ENCODE measurements at regions not wholly inside any gene's neighbourhood (a gene's known extent, or its start where the extent isn't known, plus 50 kb on each side); places are given as distances from the start of the nearest gene placed in this dataset.

DNA sequence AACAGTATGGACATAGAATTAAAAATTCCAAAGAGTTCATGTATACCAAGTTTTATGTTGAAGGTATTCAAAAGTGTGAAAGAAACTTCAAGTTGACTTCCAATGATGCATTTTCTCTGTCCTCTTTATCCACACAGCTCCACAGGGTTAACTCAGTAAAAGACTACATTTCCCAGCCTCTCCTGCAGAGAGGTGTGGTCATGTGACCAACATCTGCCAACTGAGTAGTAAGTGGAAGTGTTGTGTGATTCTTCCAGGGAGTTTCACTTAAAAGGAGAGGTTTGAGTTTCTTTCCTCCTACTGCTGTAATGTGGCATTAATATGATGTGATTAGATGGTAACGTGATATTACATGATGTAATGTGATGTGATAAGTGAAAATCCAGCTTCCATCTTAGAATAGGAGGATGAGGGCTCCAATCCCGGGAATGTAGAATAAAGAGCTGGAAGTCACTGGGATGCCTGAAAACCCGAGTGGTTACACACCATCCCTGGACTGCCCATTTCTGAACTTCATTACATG lies 280.6 kb downstream of the ARRDC4 start:
- no peak for DNase-seq (ENCODE audit: extremely low read depth, low read depth)

DNA sequence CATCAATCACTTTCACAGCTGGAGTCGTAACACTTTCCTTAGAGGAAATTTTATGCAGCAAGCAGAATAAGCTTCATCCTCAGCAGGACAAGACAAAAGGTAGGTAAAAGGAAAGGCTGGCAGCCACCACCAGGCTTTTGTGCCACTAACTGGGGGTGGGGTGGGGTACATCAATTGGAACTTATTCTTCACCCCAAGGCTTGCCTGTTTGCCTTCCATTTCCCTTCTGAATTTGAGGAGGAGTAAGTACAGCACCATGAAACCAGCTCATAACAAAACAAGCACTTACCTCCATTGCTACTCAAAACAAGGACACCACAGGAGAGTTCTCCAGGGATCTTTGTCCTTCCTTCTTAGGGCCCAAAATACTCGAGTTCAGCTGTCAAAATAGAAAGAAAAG lies 296.8 kb downstream of the ARRDC4 start:
- no peak for DNase-seq (ENCODE audit: extremely low read depth, low read depth)

DNA sequence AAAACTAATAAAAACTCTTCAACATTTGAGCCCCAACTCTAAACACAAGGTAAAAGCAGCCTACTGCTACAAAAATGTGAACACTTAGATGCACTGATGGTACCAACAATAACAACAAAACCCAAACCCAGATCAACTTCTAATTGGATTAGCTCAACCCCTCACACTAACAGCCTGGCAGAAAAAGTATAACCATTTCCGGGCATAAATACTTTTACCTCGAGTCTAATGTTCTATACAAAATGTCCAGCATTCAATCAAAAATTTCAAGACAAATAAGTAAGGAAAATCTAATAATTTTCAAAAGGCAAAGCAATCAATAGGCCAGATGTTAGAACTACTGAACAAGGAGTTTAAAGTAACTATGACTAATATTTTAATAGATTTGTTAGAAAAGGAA lies 303.3 kb downstream of the ARRDC4 start:
- no peak for DNase-seq (ENCODE audit: extremely low read depth, low read depth)

DNA sequence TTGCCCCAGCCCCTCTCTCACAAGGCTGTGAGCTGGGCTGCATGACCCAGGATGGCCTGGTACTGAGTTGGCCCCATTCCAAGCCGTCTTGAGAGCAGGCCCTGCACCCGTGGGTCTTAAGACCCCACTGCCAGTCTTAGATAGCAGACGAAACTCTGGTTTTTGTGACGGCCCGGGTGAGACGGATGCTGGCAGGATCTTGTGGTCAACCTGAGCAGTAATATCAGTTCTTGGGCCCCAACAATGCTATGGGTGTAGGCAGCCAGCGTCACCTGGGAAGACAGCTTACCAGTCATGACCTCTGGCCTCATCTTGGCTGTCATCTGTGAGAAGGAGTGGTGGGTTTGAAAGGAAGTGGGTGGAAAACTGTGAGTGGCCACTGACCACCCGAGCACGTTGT lies 305.8 kb downstream of the ARRDC4 start:
- no peak for DNase-seq (ENCODE audit: extremely low read depth, low read depth)

DNA sequence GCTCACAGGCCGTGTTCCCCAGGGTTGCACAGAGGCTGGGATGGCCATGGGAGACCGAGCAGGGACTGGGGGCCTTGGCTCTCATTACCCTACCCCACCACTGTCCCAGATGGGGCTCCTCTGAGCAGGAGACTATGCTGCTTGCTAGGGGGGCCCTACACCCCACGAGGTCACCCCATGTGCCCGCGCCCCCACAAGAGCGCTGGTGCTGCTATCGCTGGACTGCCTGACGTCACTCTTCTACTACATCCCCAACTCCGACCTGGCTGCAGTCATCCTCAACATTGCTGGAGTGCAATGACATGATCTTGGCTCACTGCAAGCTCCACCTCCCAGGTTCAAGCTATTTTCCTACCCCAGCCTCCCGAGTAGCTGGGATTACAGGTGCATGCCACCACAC lies 307.7 kb downstream of the ARRDC4 start:
- DNase-seq (ENCODE audit: extremely low read depth, low read depth): no peak

DNA sequence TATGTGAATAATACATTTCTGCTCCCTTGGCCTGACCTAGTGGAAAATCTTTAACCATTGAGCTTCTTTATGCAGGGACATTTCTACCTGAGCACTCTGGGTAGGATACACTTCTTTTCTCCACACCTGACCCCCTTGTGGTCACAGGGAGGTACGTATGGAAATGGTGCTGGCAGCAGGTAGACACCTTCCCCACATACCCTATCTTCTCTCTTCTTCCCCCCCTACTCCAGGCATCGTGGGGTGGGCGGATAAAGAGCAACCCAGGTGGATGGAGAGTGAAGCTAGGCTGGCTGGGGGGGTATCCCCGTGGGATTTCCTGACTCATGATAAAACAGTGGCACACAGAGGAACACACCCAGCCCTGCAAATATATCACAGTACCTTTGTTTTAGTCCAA lies 312.1 kb downstream of the ARRDC4 start:
- no peak for DNase-seq (ENCODE audit: extremely low read depth, low read depth)

DNA sequence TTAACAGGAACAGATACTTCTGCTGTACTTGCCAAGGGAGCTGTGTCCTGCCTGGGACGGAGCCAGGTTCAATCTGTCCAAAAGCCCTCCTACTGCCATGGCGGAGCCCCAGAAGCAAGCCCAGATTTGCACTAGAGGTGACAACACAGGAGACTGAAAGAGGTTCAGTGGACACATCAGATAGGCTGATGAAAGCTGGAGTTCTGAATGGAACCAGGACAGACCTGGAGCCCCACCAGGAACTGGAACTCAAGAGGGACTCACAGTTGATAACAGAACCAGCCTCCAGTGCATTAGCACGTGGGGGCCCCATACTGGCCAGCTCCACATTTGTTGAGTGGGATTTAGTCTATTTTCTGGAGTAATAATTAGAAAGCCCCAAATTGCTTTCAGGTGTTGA lies 315.5 kb downstream of the ARRDC4 start:
- no peak for DNase-seq (ENCODE audit: extremely low read depth, low read depth)

DNA sequence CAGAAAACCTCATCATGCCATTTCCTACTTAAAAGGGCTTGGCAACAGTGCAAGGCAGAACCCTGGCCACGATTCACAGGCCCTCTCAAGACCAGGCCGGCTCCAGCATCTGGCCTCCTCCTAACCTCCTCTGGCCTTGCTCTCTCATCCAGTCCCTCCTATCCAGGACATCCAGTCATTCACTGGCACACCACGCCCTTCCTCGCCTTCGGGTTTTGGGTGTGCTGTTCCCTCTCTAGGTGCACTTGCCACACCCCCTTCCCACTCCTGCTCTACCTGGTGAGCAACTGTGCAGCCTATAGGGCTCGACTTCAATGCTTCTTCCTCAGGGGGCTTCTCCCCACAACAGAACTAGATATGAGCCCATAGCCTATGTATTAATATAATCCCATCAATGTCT lies 317.1 kb downstream of the ARRDC4 start:
- DNase-seq (ENCODE audit: extremely low read depth, low read depth): no peak

DNA sequence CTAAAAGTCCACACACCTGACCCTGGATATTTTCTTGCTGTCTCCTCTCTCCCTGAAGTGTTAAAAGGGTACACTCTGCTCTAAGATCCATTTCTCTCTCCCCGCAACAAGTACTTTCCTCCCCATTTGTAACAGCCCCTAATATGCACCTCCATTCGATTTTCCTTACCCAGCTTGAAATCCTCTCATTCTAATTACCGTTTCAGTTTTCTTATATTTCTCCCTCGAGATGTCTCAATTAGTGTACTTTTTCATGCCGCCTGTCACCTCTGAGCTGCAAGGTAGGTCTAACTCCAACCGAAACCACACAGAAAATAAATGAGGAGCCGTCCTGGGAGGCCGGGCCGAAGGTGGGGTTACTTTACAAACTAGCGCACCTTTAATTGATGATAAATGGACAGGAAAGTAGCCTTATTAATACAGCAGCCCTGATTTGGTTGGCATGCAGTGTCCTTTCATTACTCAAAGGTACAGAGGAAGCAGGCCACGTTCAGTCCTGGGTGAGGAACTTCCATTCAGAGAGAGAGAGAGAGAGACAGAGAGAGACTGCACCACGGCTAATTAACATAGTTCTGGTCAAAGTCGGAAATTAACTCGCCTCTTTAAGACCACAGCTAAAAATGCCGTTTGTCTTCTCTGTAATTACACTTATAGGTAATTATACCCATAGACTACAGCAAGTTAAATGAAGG lies 319.9 kb downstream of the ARRDC4 start:
- DNase-seq (ENCODE audit: extremely low read depth, low read depth): no peak

DNA sequence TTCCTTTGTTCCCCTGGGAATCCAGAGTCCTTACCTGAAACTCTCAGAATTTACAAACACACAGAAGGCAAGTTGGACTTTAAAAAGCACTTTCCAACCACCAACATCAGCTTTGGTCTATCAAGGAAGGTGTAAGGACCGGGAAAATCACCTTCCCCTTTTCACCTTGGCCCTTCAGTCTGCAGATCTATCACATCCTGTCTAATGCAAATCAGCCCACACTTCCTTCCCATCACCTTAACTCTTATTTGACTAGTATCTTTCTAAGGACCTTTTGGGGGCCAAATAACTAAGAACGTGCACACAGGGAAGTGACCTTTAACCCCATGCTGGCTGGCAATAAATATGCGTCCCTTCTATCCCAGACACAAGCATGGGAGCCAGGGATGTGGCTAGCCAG lies 320.6 kb downstream of the ARRDC4 start:
- DNase-seq (ENCODE audit: extremely low read depth, low read depth): no peak

DNA sequence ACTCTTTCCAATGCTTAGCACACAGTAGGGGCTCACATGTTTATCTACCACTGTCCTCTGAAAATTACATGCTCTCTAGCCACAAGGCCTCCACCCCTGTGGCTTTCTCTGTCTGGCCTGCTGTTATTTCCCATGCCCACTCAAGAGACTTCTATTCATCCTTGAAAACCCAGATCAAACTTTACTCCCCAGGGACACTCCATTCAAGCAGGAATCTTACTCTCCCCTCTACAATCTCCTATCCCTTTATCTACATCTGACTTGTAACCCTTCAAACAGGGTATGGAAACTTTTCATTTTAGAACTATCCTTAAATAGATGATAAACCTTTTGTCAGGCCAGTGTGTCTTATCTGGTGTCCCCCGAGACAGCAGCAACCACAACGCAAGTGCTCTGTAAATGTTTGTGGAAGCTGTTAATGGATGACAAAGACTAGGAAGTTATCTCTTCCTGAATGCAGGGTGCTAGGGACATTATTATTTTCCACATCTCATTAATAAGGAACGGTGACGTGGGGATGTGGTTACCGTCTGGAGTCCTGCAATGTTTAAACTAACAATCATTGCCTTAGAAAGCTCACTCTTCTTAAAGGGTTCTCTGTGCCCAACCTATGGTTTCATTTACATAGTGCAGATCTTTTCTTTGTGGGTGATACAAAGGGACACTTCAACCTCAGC lies 322.3 kb downstream of the ARRDC4 start:
- no peak for DNase-seq (ENCODE audit: extremely low read depth, low read depth)

DNA sequence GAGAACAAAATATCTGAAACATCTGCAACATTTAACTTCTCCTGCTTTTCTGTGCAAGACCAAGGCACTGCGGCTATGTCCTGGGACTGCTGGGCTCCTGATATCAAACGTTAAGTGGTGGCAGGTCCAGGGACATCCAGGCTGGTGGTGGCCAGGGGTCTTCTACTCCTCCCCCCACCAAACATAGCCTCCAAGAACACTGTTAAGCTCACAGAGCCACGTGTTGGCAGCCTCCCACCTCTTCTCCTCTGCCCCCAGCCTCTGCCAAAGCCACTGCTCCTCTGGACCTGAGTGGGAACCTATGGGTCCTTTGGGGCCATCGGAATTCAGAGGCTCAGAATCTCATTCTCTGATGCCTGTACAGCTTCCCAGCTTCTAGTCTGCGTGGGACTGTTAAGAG lies 325.7 kb downstream of the ARRDC4 start:
- no peak for DNase-seq (ENCODE audit: extremely low read depth, low read depth)

DNA sequence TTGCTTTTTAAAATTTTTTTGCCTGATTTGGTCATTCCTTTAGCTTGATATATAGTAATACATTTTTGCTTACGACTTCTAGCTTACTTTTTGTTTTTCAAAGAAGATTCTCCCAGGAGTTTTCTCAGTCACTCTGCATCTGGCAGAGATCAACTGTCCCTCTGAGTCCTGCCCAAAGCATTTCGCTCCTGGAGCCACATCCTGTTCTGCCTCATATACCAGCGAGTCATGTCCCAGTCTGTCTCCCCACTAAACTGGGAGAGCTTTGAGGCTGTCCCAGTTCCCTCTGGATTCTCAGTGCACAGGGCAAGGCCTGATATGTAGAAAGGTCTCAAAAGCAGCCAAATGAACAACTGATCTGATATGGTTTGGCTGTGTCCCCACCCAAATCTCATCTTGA lies 326.3 kb downstream of the ARRDC4 start:
- no peak for DNase-seq (ENCODE audit: extremely low read depth, low read depth)

DNA sequence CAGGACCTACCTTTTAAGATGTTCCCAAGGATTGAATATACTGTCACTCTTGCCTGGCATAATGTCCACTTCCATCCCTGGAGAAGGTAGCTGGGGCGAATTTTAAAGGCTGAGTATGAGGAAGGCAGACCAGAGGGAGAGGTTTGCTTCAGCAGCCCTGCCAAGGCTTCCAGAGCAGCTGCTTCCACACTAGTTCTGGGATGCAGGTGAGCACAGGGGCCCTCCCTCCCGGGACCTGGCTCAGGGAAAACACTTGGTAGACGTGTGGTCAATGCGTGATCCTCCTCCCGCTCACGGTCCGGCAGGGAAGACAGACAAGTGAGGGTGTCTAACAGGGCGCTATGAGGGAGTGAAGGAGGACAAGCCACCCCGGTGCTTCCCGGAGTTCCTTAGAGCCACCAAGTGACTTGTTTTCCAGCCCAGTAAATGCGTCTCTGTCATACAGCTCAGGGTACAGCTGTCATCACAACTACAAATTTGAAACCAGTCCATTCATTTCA lies 327.6 kb downstream of the ARRDC4 start:
- no peak for DNase-seq (ENCODE audit: extremely low read depth, low read depth)

DNA sequence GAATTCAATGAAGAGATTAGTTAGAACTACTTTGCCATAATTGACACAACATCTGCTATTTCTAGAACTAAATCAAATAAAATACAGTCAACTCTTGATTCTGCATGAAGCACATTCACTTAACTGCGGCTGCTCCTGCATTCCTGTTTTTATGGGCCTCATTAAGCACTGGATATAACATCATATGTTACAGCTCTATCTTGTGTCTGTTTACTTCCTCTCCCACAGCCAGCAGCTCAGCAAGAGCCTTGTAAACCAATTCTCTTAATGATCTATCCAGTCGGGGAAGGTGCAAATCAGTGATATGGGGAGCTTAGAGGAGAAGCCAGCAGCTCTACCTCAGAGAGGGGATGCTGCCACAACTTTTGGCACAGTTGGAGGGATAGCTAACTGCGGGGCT lies 329.2 kb downstream of the ARRDC4 start:
- no peak for DNase-seq (ENCODE audit: extremely low read depth, low read depth)

DNA sequence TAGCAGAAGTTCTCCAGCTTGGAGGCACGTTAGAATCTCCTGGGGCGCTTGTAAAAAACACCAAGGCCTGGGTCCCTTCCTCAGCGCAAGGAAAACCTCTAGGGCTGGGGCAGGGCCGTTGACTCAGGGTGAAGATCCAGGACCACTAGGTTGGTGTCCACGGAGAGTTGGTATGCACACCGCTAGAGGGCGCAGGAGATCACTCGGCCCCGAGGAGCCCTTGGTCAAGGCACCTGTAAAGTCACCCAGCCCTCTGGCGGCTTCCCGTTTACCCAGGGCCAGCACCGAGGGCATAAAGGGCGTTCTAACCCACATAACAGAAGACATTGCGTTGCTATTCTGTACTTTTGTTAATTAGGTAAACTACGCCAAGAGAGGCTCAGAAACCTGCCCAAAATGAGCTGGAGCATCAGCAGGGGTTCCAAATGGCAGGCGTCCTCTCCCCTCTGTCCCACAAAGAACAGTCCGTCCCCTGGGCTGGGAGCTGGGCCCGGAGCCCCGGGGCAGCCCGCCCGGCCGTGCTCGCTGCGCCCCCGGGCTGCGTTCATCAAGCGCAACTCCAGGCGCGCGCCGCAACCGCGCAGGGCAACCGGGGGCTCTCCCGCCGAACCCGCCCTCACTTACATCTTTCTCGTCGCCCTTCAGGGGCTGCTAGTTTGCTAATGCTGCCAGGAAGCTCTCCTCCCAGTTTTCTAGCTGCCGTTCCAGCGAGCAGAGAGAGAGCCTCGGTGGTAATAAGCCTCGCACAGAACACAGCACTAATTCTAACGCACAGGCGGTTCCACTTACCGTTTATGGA lies 332.1 kb downstream of the ARRDC4 start:
- DNase-seq (ENCODE audit: extremely low read depth, low read depth): peak; percentile 33

DNA sequence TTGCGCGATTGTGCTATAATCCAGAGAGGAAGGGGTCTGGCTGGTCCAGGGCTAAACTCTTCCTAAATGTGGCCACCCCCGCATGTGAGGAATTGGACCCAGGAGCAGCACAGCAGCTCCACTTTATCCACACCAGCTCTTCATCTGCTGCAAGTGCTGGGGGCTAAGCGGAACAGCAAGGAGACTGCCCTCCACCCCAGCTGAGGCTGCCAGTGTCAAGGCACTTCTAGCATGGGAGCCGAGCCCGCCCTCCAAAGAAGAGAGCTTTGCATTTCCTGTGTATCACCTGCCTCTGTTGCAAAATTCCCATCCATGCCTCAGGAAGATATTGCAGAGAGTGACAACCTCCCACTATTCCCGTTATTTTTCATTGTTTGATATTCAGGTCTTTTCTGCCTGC lies 333.6 kb downstream of the ARRDC4 start:
- no peak for DNase-seq (ENCODE audit: extremely low read depth, low read depth)

DNA sequence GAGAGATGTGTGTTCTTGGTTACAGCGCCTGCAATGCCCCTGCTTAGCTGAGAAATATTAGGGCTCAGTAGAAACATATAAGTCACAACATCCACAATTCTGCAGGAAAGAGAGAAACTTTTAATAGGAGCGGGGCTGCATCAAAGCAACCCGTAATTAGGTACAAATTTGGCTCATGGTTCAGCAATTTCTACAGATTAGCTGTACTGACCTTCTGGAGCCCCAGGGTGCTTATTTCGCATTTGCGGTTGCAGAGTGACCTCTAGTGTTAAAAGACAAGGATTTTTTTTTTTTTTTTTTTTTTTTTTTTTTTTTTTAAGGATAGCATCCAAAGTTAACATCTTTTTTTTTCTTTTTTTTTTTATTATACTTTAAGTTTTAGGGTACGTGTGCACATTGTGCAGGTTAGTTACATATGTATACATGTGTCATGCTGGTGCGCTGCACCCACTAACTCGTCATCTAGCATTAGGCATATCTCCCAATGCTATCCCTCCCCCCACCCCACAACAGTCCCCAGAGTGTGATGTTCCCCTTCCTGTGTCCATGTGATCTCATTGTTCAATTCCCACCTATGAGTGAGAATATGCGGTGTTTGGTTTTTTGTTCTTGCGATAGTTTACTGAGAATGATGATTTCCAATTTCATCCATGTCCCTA lies 334.7 kb downstream of the ARRDC4 start:
- DNase-seq (ENCODE audit: extremely low read depth, low read depth): peak; percentile 40

DNA sequence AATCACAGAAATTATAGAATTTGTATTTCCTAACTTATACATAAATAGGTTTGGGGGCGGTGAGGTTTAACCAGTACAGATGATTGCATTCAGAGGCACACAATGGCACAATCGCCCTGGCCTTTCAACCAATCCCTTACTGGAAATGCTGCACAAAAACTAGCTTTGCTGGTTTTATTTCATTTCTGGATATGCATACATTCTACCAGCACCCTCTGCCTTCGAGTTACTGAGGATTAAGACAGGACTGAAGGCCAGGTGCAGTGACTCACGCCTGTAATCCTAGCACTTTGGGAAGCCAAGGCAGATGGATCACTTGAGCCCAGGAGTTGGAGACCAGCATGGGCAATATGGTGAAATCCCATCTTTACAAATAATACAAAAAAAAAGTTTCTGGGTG lies 336.1 kb downstream of the ARRDC4 start:
- DNase-seq (ENCODE audit: extremely low read depth, low read depth): no peak

DNA sequence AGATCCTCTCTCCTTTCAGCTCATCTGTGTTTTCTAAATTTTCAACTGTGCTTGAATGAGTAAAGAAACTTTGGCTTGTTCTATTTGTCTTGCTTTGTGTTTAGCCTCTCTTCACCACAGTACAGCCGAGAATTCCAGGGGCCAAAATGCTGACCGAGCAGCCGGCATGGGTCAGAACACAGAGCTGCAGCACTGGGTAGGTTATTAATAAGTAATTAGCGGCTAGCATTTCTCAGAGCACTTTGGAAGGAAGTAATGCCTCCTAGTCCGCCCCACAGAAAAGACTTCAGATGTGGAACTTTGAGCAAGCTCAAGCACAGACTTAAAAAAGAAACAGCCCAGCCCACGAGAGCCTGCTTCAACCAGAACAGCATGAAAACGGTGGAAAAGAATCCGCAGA lies 343.9 kb downstream of the ARRDC4 start:
- DNase-seq (ENCODE audit: extremely low read depth, low read depth): no peak

DNA sequence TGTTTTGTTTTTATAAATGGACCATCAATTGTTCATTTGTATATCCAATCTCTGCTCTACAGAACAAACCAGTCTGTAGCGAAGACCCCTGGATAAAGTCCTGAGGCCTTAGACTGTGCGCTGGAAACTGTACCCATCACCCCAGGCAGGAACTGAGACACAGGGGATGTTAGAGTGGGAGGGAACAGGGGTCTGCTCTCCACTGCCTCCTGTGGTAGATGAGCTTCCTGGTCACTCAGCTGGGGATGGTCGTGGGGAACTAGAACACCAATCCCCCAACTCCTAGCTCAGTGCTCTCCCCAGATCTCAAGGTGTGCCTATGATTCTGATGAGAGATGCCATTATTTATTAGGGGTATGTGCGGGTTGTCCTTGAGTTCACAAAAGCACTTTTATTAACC lies 340.2 kb upstream of the IGF1R start:
- no peak for DNase-seq (ENCODE audit: extremely low read depth, low read depth)
